ENCODE measurements at regions not wholly inside any gene's neighbourhood (a gene's known extent, or its start where the extent isn't known, plus 50 kb on each side); places are given as distances from the start of the nearest gene placed in this dataset.
"Not testable (repeated sequence)": the region's sequence is repeated elsewhere in the genome, so short reads cannot be mapped to it uniquely, and the experiment has no call there.

- not testable (repeated sequence) for TF ChIP-seq PHF8 (IDR thresholded peaks at IDR 0.05; ENCODE audit: borderline replicate concordance, low read depth); CTCF (IDR thresholded peaks at IDR 0.05); E2F6 (IDR thresholded peaks at IDR 0.05; ENCODE audit: borderline replicate concordance, low read depth); POLR2A (IDR thresholded peaks at IDR 0.05; ENCODE audit: low read length); KDM1A (IDR thresholded peaks at IDR 0.05; ENCODE audit: low read depth); TFCP2L1 (CRISPR knock-in tag; IDR thresholded peaks at IDR 0.05); ZFP36 (IDR thresholded peaks at IDR 0.05; ENCODE audit: borderline replicate concordance, partially characterized antibody); JUN (IDR thresholded peaks at IDR 0.05); BHLHE40 (IDR thresholded peaks at IDR 0.05; ENCODE audit: low read depth, low read length); EP300 (IDR thresholded peaks at IDR 0.05)
These were observed 63.1 kb upstream of the PAX8 start for GRCh38 chr2:113341870-113342253.

Data from A549 (cell line).